ENCODE measurements at regions not wholly inside any gene's neighbourhood (a gene's known extent, or its start where the extent isn't known, plus 50 kb on each side); places are given as distances from the start of the nearest gene placed in this dataset.

DNA sequence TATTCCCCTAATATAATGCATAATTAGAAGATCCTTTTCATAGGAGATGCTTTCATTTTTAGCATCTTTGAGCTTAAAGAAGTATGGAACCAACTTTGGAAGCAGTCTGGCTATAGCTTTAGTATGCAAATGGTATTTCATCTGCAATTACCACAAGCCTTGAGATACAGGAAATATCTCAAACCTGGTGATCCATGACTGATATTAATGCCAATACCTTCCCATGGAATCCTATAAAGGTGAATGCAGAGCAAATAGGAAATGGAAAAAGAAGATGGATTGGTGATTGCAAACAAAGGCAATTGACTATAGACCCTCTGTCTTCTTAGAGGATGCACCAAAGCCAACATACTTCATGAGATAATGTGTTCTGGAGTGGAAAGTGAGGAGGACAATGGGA lies 326.4 kb downstream of the KBTBD8 start:
- TF ChIP-seq, protein P1, sequence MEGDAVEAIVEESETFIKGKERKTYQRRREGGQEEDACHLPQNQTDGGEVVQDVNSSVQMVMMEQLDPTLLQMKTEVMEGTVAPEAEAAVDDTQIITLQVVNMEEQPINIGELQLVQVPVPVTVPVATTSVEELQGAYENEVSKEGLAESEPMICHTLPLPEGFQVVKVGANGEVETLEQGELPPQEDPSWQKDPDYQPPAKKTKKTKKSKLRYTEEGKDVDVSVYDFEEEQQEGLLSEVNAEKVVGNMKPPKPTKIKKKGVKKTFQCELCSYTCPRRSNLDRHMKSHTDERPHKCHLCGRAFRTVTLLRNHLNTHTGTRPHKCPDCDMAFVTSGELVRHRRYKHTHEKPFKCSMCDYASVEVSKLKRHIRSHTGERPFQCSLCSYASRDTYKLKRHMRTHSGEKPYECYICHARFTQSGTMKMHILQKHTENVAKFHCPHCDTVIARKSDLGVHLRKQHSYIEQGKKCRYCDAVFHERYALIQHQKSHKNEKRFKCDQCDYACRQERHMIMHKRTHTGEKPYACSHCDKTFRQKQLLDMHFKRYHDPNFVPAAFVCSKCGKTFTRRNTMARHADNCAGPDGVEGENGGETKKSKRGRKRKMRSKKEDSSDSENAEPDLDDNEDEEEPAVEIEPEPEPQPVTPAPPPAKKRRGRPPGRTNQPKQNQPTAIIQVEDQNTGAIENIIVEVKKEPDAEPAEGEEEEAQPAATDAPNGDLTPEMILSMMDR (IDR thresholded peaks at IDR 0.05; ENCODE audit: low read length), result no peak
- no peak for TF ChIP-seq EZH2 (IDR thresholded peaks at IDR 0.05; ENCODE audit: borderline replicate concordance, low read length)
